Stimulated activated CD4-positive, alpha-beta T cell treated with anti-CD3 and anti-CD28 coated beads, Interleukin-12 subunit alpha, Interleukin-12 subunit beta, amount 100 ng/mL, for 24 hours (primary cell): ENCODE measurements at regions not wholly inside any gene's neighbourhood (a gene's known extent, or its start where the extent isn't known, plus 50 kb on each side); places are given as distances from the start of the nearest gene placed in this dataset.
"Not testable (repeated sequence)": the region's sequence is repeated elsewhere in the genome, so short reads cannot be mapped to it uniquely, and the experiment has no call there.

ENCODE experiments used
- DNase-seq, 2 experiments: peaks; one replicate each; pipeline ENCODE4 v3.0.0-alpha.2; 2020; ENCODE audit warnings: low read depth in 2 of 2

DNA sequence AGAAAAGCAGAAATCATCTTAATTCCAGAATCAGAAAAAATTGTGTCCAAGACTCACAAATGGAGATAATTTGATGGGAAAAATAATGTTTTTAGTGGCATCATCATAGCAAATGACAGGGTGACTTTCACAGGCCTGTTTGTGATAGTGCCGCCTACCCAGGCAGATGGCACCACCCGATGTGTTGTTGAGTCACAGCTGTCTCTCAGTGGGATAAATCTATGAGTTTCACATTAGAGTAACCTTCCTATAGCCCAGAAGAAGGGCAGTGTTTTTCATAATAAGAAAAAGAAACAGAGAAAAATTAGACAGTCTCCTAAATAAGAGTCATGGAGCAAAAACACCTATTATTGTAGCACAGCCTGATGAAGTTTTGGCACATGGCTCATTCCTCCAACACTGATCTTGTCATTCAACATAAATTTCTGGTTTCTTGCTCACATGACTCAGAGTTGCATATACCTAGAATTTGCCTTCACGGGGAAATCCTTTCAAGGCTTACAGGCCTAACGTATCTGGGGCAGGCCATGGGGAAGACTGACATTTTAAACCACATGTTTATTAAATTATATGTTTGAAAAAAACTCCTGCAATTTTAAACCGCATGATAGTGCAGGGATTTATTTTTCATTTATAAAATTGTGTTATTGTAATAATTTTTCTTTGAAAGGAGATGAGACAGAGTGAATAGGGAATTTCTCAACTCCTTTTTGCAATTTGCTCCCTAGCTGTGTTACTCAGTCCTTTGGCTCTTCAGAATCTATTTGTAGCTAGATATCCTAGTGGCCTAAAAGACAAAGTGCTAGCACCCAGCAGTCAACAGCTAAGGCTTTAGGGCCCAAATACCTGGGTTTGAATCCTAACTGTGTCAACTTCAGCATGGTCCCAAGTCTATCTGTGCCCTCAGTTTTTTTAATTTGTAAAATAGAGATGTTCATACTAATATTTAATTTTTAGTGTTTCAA lies 393.7 kb downstream of the NDFIP2 start:
- DNase-seq: no peak

DNA sequence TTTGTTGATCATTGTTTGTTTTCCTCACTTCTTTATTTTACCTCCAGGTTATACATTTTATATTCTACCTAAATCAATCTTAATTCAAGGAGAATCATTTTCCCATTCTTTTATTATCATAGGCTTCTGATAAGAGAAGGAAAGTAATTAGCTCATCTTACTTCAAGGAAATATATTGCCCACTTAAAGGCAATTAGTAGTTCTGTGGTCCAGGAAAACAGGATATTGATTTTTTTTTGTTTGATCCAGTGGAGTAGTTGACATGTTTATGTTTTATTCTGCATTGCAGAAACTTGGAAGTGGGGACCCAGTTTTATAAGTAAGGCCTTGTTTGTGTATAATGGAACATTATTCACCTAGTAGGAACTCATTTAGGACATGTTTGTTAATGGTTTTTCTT lies 390.6 kb downstream of the NDFIP2 start:
- no peak for DNase-seq

DNA sequence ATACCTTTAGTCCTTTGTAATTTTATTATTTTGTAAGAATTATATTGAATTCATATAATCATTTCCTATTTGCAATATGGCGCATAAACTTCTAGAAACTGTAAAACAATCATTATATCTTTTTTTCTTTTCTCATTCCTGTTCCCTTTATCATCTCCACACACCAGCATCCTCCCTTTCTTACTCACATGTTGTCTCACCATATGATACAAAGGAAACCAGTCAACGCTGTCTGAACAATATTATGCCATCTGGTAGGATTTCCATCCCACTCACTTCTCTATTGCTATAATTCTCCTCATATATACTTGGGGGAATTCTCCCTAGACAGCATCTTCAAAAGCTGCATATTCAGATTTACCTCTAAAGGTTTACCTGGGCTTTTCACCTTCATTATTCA lies 389.8 kb downstream of the NDFIP2 start:
- DNase-seq: no peak

DNA sequence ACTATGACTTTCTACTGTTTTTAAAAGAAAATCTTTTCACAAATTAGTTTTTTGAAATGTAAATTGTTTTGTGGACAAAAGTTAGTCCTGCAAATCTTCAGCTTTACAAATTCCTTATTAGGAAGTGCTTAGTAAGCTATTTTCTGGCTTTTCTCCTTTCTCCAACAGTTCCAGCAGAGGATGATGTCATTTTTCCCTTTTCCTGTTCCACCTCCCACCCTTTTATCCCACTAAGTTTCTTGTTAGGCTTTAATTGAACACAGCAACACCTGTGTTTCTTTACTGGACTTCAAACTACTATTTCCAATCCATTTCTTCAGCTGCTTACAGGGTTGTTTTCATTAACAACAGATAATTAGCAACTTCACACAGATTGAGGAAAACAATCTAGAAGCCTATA lies 389.2 kb downstream of the NDFIP2 start:
- no peak for DNase-seq

DNA sequence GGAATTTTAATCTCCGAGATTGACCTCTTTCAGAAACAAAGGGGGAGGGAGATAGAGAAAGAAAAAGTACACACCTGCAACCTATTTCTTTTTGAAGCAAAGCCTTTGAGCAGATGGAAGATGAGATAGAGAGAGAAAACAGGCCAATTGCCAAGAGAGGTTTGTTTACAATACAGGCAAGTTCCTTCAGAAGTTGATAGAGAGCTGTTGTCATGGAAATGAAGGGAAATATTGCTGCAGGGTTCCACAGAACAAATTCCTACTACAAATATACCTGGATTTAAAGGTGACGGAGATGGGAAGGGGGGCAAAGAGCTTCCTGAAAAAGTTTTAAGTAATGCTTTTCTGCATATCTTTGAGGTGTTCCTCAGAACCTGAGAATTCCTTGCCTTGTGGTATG lies 388.4 kb downstream of the NDFIP2 start:
- DNase-seq: no peak

DNA sequence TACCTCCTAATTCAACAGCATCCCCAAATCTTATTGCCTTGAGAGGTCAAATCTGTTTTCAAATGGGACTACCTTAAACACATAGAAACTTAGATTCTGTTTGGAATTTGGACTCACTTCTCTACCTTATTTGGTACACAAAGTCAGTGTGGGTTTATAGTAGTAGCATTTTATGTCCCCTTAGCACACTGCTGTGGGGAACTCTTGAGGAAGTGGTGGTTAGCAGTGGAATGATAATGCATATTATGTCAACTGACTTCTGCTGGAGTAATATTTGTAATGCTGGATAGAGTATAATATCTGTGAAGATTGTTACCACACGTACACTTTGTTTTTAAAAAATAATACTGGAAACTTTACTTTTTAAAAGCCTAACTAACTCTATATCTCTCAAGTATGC lies 386.3 kb downstream of the NDFIP2 start:
- DNase-seq: no peak

DNA sequence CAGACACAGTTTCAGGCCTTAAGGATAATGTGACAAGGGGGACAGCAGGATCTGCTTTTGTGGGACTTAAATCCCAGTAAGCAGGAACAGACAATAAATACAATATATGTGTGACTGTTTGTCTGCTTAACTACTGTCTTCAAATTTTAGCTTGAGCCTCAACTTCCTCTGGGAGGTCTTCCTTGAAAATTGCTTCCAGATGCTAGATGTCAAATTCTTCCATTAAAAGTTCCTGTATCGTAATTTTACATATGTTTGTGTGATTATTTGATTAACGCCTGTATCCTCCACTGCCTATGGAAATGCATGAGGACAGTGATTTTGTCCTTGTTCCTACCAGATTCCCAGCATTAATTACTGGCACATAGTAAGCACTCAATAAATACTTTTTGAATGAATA lies 385.5 kb downstream of the NDFIP2 start:
- no peak for DNase-seq

DNA sequence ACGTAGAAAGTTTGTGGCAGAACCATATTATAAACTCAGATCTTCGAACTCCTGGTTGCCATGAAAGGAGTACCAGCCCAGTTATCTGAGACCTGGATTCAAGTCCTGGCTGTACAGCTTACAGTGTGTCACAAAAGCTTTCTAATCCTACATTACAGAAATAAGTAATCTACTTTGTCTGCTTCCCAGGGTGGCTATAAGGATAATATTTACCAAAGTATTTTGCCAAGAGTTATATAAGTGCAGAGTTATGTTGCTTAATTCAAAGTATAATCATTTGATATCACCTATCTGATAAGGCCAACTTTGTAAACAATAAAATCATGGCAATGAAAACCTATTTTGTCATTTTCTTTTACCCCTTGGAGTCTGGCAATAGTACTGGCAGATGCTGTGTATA lies 381.6 kb downstream of the NDFIP2 start:
- DNase-seq: no peak

DNA sequence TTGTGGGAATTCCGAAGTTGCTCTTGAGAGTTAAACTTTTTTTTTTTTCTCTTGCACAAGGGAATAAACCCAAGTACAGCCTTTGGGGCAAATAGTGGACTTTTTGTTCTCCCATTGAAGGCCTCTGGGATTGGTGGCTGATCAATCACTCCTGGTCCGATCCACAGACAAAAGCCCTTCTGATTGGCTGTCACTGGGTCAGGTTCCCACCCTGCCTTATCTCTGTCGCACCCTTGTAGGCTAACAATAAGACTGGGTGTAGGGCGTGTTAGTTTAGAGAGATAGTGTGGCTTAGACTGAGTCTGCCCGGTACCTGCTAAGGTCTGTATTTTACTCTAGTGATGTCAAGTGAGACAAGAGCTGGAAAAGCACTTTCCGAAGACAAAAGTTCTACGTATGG lies 380.8 kb downstream of the NDFIP2 start:
- no peak for DNase-seq

DNA sequence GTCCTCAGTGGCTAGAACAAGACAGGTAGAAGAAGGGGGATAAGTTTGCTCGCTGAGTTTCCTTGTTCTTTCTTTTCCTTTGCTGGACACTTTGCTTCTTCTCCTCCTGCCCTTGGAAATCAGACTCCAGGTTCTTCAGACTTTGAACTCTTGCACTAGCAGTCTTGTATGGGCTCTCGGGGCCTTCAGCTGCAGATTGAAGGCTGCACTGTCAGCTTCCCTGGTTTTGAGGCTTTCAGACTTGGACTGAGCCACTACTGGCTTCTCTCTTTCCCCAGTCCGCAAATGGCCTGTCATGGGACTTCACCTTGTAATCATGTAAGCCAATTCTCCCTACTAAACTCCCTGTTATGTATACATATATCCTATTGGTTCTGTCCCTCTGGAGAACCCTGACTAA lies 379.8 kb downstream of the NDFIP2 start:
- no peak for DNase-seq

DNA sequence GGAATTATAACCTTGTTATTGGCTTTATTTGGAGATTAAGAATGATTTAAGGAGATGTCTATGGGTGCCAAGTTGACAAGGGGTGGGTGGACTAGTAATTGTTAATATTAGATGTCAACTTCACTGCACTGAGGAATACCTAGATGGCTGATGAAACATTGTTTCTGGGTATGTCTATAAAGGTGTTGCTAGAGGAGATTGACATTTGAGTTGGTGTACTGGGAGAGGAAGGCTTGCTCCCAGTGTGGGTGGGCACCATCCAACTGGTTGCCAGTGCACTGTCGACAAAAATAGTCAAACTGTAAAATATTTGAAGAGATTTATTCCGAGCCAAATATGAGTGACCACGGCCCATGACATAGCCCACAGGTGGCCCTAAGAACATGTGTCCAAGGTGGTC lies 378.8 kb downstream of the NDFIP2 start:
- DNase-seq: no peak

DNA sequence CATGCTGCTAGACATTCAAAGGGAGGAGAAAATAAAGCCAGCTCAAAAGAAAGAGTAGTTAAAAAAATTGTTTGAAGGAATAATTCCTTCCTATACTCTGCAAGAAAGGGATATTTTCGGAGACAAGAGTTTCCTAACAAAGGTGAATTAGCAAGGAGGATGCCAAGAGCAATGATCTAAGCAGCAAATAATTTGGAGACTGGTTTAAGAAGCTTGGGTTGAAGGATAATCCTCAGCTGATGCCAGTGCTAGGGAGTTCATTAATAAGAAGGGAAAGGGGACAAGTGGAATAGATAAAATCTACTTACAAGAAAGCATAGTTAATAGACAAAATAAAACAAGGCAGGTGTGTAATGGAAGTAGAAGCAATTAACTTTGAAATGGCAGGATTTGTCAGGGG lies 372.3 kb downstream of the NDFIP2 start:
- DNase-seq: no peak

DNA sequence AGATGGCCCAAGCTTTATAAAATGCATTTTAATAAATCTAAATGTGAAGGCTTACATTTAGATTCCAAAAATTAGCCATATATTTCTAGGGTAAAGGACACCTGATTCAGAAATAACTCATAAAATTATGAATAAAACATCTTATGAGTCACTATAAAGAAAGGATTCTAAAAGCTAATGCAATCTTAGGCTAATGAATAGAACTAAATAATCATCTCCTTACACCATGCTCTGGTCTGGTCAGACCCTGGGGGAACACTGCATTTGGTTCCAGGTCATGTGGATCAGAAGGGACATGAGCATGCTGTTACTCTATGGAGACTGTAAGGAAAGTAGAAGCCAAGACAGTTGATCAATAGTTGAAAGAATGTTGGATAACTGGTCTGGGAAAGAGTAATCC lies 370.4 kb downstream of the NDFIP2 start:
- no peak for DNase-seq

DNA sequence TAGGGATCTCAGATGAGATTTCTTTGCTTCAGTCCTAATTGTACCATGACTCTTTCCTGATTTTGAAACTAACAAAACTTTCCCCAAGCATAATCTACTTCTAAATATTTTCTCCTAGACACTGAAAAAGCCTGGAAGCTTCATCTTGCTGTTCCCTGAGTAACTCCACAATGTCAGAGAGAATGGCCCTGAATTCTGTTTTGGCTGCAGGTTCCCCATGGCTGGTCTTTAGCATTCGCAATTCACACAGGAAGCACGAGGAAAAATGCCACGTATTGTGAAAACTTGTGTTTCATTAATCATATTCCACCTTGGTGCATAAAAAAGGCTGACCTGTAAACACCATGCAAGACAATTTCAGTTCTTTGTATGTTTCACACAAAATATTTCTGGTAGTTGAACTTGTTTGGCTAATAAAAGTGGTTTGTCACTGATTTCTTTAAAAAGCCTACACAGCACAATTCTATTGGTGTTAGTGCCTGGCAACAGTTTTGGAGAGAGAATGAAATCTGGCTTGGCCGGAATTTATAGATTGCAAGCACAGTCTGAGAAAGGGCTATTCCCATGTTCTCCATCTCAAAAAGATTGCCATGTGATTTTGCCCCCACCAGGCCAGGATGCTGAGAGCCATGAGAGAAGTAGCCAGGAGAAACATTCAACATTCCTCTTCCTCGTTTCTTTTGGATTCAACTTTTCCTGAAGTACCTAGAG lies 367.1 kb downstream of the NDFIP2 start:
- no peak for DNase-seq

DNA sequence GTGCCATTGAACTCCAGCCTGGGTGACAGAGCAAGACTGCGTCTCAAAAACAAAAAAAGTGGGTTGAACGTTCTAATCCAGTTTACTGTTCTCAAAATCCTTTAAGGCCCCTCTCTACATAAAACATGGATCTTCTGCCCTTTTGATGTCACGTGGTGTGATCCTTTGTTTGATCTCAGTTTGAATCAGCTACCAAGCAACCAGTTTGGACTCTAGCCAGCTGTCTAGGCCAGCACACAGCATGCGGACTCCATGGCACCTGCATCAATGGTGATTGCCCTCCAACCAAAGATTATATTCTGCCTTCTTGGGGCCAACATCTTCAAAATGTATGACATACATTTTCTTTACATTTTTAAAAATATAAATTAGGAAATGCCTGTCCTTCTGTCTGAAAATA lies 365.4 kb downstream of the NDFIP2 start:
- DNase-seq: no peak

DNA sequence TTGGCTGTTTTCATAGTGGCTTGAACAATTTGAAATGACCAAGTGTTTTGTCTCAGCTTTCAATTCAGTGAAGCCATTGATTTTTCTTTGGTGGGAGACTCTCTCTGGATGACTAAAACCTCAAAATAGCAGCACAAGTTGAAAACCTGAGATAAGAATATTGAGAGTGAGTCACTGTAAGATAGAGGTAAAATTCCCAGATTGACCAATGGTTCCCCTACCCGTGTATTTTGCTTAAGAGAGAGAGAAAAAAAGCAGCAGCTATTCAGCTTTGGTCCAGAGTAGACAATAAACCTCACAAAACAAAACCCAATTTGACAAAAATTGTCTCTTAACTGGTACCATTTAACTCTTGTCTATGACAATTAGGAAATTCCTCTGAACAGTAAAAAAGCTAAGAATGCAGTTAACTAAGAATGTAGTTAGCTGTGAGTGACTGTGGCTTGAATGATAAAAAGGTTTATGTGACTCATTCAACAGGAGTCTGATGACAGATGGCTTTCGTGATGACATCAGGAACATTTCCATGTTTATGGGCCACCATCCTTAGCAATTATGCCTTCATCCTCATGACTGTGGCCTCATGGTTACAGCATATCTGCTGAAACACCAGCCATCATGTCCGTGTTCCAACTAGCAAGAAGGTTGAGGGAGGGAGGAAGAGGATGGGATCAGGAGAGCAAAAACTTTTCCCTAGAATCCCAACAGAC lies 356.9 kb downstream of the NDFIP2 start:
- no peak for DNase-seq

DNA sequence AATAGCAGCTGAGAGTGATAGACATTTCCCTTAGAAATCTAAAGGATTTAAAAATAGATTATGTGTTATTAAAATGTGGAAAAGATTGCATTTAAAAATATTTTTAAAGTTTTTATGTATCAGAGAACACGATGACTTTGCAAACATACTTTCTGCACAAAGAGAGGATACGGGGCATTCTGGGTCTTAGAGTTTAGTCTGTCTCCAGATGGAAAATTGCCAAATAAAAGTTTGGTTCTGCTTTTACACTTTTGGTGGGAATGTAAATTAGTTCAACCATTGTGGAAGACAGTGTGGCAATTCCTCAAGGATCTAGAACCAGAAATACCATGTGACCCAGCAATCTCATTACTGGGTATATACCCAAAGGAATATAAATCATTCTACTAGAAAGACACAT lies 355.2 kb downstream of the NDFIP2 start:
- not testable (repeated sequence) for DNase-seq

DNA sequence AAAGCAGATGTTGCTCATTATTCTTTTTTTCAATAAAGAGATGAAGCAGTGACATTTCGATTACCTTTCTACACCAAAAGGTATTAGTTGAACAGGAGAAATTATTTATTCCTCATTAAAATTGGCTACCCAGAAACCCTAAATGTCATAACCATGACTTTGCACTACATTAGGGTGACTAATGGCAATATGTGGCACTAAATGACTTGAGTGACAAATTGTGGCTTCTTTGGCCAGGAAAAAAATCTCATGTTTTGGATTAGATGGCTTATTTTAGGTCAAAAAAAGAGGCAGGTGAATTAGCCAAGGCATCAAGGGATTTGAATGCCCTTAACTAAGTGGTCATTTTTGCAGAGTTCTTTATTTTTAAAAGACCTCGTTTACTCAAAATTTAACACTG lies 353.9 kb downstream of the NDFIP2 start:
- no peak for DNase-seq

DNA sequence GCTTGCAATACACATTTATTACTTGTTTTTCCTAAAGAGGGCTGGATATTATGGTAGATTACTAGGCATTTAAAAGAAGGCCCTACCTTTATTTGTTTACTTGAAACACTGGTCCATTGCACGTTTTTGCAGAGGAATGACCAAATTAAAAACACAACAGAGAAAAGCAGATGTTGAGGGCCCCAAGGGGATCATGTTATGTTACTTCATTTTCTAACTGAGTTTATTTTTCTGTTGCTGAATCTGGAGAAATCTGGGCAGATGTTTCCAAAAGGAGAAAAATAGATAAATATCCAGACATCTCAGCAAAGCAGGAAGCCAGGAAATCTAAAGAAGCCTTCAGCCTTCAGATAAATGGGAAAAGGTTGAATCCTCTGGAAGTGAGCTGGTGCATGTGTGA lies 353.0 kb downstream of the NDFIP2 start:
- DNase-seq: no peak

DNA sequence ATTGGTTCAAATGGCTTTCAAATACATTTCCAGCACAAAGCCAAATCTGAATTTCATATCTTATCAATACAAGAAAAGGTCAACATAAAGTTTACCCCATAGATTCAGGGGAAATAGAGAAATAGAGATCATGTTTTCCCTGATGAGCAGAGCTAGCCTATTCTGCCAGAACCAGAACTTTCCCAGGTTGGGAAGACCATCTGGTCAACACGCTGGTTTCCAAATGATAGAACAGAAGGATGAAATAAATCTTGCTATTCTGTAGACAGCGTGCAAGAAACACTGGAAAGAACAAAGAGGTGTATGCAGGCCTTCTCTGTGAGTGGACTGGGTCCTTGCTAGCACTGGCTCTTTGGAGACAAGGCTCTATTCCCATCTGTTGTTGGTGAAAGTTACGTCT lies 350.6 kb downstream of the NDFIP2 start:
- no peak for DNase-seq

DNA sequence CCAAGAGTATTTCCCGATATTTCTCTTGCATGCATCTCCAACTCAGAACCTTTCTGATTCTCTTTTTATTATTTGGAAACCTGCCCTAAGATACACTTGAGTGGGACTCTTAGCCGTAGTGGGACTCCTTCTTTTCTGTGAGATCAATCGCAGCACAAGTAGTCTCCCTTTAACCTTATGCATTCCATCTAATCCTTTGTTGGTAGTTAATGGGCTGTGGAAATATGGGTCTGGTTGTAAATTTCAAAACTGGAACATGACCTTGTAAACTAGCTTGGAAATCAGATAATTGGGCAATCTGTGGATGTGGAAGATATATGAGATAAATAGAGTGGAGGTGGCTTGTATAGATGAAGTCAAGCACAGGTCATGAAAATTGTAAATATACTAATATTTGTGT lies 350.0 kb downstream of the NDFIP2 start:
- no peak for DNase-seq

DNA sequence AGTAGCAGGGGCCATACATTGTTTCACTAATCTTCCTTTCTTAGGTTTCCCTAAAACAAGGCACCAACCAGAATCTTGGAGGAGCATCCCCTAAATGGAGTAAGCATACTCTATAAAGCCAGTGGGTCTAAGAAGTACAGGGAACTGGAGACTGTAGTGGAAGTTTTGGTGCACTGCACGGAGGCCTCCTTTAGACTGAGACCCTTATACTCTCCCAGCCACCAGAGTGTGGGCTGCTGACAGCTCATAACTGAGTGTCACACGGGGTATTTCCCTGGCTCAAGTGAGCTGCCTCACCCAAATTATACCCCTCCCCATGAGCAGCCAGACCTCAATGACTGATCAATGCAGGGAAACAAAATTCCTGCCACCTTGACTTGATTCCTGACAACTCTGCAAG lies 349.5 kb downstream of the NDFIP2 start:
- DNase-seq: no peak

DNA sequence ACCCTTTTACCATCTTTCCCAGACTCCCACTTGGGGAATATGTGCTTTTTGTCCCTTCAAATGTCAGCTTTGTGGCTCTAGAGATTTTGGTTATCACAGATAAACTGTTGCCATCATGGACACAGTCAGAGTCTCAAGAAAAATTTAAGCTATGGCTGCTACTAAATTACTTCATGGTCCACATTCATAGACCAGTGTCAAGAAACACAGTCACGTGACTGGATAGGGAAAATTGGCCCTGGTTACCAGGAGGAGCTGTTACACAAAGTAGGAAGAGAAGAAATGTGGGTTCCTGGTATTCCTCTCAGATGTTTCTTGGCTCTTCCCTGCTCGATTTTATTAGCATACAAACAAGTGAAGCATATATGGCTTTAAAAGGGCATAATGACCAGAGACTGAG lies 348.9 kb downstream of the NDFIP2 start:
- DNase-seq: no peak
